ENCODE measurements at regions not wholly inside any gene's neighbourhood (a gene's known extent, or its start where the extent isn't known, plus 50 kb on each side); places are given as distances from the start of the nearest gene placed in this dataset.

DNA sequence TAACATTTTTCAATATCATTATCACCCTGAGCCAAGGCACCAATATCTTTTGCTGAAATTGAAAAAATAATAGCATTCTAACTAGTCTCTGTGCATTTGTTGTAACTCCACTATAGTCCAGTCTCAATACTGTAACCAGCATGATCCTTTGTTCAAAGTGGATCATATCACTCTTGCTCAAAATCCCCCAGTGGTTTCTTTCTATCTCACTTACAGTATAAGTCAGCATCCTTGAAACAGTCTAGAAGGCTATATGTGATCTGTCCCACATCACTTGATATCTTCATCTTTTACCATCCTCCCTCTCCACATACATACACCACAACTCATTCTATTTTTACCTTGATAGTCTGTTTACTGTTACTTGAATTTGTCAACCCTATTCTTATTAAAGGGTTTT, 435.7 kb downstream of the CCER1 start:
- FAIRE-seq (no peak), DNase-seq (ENCODE audit: insufficient read length, low spot score) (no peak)
- TF ChIP-seq, protein P1, sequence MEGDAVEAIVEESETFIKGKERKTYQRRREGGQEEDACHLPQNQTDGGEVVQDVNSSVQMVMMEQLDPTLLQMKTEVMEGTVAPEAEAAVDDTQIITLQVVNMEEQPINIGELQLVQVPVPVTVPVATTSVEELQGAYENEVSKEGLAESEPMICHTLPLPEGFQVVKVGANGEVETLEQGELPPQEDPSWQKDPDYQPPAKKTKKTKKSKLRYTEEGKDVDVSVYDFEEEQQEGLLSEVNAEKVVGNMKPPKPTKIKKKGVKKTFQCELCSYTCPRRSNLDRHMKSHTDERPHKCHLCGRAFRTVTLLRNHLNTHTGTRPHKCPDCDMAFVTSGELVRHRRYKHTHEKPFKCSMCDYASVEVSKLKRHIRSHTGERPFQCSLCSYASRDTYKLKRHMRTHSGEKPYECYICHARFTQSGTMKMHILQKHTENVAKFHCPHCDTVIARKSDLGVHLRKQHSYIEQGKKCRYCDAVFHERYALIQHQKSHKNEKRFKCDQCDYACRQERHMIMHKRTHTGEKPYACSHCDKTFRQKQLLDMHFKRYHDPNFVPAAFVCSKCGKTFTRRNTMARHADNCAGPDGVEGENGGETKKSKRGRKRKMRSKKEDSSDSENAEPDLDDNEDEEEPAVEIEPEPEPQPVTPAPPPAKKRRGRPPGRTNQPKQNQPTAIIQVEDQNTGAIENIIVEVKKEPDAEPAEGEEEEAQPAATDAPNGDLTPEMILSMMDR (IDR thresholded peaks at IDR 0.05; ENCODE audit: insufficient read depth, missing control alignments), result no peak

DNA sequence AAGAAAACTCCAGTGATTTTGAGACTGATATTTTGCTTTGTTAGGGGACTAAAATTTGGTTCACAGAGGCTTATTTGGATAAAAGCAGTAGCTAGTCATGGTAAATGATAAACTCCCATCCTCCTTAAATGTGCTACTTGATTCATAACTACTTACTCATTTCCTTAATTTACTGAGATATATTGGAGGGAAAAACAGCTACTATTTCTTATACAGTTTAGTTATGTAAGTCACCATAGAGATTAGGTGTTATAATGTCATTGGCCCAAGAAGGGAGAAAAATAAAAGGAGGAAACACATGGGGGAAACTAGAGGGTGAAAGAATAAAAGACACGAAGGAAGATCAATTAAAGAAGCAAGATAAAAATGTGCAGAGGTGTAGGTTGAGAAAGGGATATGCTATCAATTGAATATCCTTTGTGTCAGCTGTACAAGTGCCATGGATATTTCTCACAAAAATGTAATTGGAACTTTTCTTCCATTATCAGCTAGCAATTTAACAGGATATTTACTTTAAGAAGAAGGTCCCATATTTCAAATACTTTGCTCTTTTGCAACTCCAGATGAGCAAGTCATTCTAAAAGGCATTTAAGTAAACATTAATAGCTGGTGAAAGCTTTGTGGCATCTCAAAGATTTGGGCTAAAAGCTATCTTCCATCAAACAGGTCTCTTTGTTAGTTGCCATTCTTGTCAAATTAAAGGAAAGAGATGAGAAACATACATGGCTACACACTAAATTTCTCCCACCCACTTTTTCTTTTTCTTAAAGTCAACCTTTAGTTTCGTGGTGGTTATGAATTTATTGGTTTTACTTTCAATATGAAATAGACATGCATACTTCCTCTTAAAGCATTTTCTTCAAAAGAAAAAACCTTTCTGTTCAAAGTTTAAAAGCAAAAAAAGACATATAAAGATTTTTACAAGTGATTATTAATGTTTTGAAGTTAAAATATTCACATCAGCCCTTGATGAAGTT, 439.5 kb downstream of the CCER1 start:
- DNase-seq (ENCODE audit: insufficient read length, low spot score), result no peak
- TF ChIP-seq, protein P1 (IDR thresholded peaks at IDR 0.05; ENCODE audit: insufficient read depth, missing control alignments), result no peak
- FAIRE-seq, result no peak

DNA sequence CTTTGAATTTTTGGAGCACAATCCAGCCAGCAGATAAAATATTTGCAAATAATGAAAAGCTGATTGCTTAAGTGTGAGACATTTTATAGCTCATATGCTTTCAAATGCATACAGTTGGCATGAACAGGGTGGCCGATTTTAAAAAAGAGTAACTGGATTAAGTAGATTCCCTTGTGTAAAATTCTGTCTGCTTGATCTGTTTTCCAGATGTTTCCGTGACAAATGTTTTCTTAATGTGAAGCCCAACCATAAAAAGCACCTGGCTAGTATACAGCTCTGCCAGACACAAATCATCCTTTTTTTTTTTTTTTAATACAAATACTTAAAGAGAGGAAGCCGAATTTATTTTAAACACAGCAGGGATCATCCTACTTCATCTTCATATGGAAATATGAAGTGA, 440.7 kb downstream of the CCER1 start:
- TF ChIP-seq, protein P1 (IDR thresholded peaks at IDR 0.05; ENCODE audit: insufficient read depth, missing control alignments), result no peak
- FAIRE-seq (no peak), DNase-seq (ENCODE audit: insufficient read length, low spot score) (no peak)

DNA sequence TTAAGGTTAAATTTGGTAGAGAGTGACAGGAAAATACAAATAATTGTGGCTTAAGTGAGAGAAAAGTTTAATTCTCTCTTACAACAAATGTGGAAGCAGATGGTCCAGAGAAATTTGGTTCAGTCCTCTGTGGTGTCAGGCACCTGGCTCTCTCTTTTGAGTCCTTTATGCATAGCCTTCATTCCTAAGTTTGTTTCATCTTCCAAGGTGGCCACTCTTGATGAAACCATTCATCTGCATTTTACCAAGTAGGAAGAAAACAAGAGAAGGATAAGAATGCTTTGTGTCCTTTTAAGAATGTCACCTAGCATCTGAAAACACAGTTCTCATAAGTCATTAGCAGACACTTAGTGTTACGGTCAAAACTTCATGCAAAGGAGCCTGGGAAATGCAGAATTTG, 442.5 kb downstream of the CCER1 start:
- TF ChIP-seq, protein P1 (IDR thresholded peaks at IDR 0.05; ENCODE audit: insufficient read depth, missing control alignments), result no peak
- FAIRE-seq (no peak), DNase-seq (ENCODE audit: insufficient read length, low spot score) (no peak)

DNA sequence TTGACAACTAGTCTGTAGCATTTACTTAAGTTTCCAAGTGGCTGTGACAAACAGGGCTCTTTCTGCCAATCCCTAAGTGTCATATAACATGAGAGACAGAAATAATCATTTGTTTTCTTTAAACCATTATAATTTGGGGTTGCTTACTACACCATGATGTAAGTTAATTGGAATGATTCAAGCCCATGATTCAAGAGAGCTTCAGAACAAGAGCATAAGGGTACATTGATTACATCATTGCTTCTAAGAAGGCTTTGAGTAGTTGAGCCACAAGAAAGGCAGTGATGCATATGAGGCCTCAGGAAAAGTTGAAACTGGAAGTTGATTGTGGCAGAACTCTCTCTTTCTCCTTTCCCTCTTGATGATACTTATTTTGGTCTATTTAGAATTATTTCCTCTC, 444.0 kb downstream of the CCER1 start:
- FAIRE-seq, result no peak
- DNase-seq (ENCODE audit: insufficient read length, low spot score), result no peak

DNA sequence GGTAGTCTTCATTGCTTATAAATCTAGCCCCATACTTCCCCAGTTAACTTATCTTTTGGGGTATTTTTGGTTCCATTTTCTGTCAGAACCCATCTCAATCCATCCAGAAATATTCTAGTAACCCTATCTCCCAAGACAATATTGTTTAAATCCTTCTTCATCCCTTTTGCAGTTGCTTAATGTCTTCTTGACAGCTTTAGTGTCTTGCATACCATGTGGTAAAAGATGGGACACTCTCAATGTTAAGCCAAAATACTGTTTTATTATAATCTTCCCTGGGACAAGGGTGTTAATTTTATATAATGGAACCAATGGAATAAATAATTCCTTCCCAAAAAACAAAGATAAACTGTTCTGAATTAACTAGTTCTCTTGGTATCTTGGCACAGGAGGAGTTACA, 450.2 kb downstream of the CCER1 start:
- TF ChIP-seq, protein P1 (IDR thresholded peaks at IDR 0.05; ENCODE audit: insufficient read depth, missing control alignments), result no peak
- no peak for FAIRE-seq
- DNase-seq (ENCODE audit: insufficient read length, low spot score), result no peak

More for the DNA sequence above, 444.0 kb downstream of the CCER1 start:
- TF ChIP-seq, protein P1 (IDR thresholded peaks at IDR 0.05; ENCODE audit: insufficient read depth, missing control alignments), result no peak

DNA sequence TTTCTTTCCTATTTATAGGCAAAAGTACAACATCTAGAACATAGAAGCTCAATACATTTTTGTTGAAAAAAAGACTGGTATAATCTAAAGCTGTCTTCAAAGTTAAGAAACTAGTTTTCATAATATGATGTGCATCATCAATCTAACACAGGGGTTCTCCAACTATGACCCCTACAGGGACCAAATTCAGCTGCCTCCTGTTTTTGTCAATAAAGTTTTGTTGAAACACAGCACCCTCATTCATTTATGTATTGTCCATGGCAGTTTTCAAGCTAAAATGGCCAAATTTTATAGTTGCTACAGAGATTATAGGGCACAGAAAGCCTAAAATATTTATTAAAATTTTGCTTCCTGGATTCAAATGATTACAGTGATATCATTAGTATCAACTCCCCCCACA, 452.9 kb downstream of the CCER1 start:
- FAIRE-seq (no peak), DNase-seq (ENCODE audit: insufficient read length, low spot score) (no peak)
- TF ChIP-seq, protein P1 (IDR thresholded peaks at IDR 0.05; ENCODE audit: insufficient read depth, missing control alignments), result no peak

All from D721Med (cell line).